H1 (cell line): ENCODE measurements at regions not wholly inside any gene's neighbourhood (a gene's known extent, or its start where the extent isn't known, plus 50 kb on each side); places are given as distances from the start of the nearest gene placed in this dataset.

Experiments used
- CTCF ChIA-PET: fragments of 300-600 bp; sonication (Branson Sonifier 250); formaldehyde crosslinking; loops from one replicate; lab custom pipeline; 2021; ENCODE audit not compliant: partially characterized antibody; lab: Charles Lee
- POLR2A ChIA-PET: fragments of 300-600 bp; sonication (Branson Sonifier 250); formaldehyde crosslinking; loops from one replicate; lab custom pipeline; 2021; ENCODE audit warnings: inconsistent platforms; ENCODE audit not compliant: partially characterized antibody; lab: Charles Lee
- DNase-seq, 2 experiments: peaks; one replicate each; pipeline versions ENCODE4 v3.0.0 to v3.0.0-alpha.2; 2010 to 2022; ENCODE audit warnings: low spot score in 2 of 2, low read depth in 1 of 2, mixed read lengths in 1 of 2
- FAIRE-seq: peaks from 2 replicates; lab custom pipeline; 2011; peaks lifted over from hg19 to GRCh38; lab: Jason Lieb, UNC
- H2AFZ ChIP-seq: 2 replicates; pipeline ENCODE4 v1.8.1; 2012; ENCODE audit warnings: low read length, inconsistent platforms
- H2AK5ac ChIP-seq: 2 replicates; pipeline ENCODE4 v1.6.1; 2013; ENCODE audit warnings: low read depth, low read length
- H2BK120ac ChIP-seq: replicated peaks from 2 replicates; pipeline ENCODE3; 2013; ENCODE audit warnings: low read depth, low read length, inconsistent platforms
- H2BK12ac ChIP-seq: 2 replicates; pipeline ENCODE4 v1.6.1; 2013; ENCODE audit warnings: low read depth, low read length
- H2BK15ac ChIP-seq: 2 replicates; pipeline ENCODE4 v1.6.1; 2013; ENCODE audit warnings: low read length
- H2BK20ac ChIP-seq: 2 replicates; pipeline ENCODE4 v1.6.1; 2013; ENCODE audit warnings: low read length
- H2BK5ac ChIP-seq: 2 replicates; pipeline ENCODE4 v1.6.1; 2013; ENCODE audit warnings: low read depth, low read length
- H3K14ac ChIP-seq: 2 replicates; pipeline ENCODE4 v1.6.1; 2013; ENCODE audit warnings: inconsistent platforms; ENCODE audit not compliant: insufficient read length
- H3K18ac ChIP-seq: 2 replicates; pipeline ENCODE4 v1.6.1; 2013; ENCODE audit warnings: low read length; ENCODE audit errors: extremely low read depth
- H3K23ac ChIP-seq: 2 replicates; pipeline ENCODE4 v1.6.1; 2013; ENCODE audit warnings: inconsistent platforms; ENCODE audit not compliant: insufficient read length
- H3K23me2 ChIP-seq: 2 replicates; pipeline ENCODE4 v1.6.1; 2013; ENCODE audit warnings: low read depth, low read length
- H3K27ac ChIP-seq: 2 replicates; pipeline ENCODE4 v1.6.1; 2011; ENCODE audit warnings: low read depth, low read length, inconsistent platforms
- H3K27me3 ChIP-seq, 4 experiments: replicated peaks in 1 of 4; 1 replicate in 1 of 4; 2 replicates in 3 of 4; pipeline versions ENCODE4 v1.6.1 to v1.8.1; 2011 to 2013; ENCODE audit warnings: low read length in 3 of 4, mild to moderate bottlenecking in 3 of 4, inconsistent platforms in 2 of 4, mixed read lengths in 2 of 4, moderate library complexity in 1 of 4; ENCODE audit not compliant: control insufficient read depth in 3 of 4, insufficient read depth in 3 of 4; ENCODE audit errors: extremely low read depth in 1 of 4
- H3K36me3 ChIP-seq, 4 experiments: 2 replicates each; pipeline versions ENCODE4 v1.6.1 to v1.8.1; 2011 to 2013; ENCODE audit warnings: mild to moderate bottlenecking in 4 of 4, low read length in 3 of 4, moderate library complexity in 2 of 4, control low read depth in 1 of 4, inconsistent platforms in 1 of 4; ENCODE audit not compliant: insufficient read depth in 4 of 4, control insufficient read depth in 2 of 4
- H3K4ac ChIP-seq: replicated peaks from 2 replicates; pipeline ENCODE3; 2013; ENCODE audit warnings: low read length, low read depth, mixed read lengths, inconsistent platforms; ENCODE audit not compliant: insufficient read length
- H3K4me1 ChIP-seq, 4 experiments: replicated peaks in 1 of 4; 1 replicate in 1 of 4; 2 replicates in 3 of 4; pipeline versions ENCODE4 v1.6.1 to v1.8.1; 2011 to 2013; ENCODE audit warnings: low read length in 3 of 4, inconsistent platforms in 2 of 4, mixed read lengths in 1 of 4; ENCODE audit not compliant: insufficient read depth in 4 of 4, control insufficient read depth in 3 of 4
- H3K4me2 ChIP-seq, 2 experiments: 2 replicates each; pipeline versions ENCODE4 v1.6.1 to v1.8.1; 2011 to 2013; ENCODE audit warnings: low read depth in 2 of 2, low read length in 2 of 2, control low read depth in 1 of 2, inconsistent platforms in 1 of 2, mild to moderate bottlenecking in 1 of 2; ENCODE audit not compliant: insufficient read depth in 1 of 2
- H3K4me3 ChIP-seq, 4 experiments: fragments of 200-600, 300-600 bp in 1 of 4; sonication (generic), shearing (Covaris generic), sonication (Bioruptor Twin) in 1 of 4; 2 replicates each; pipeline versions ENCODE4 v1.5.1 to v1.8.1; 2011 to 2016; ENCODE audit warnings: low read length in 4 of 4, low read depth in 3 of 4, control low read depth in 2 of 4, inconsistent platforms in 2 of 4, mild to moderate bottlenecking in 2 of 4, mixed read lengths in 1 of 4, moderate library complexity in 1 of 4; ENCODE audit not compliant: insufficient read depth in 2 of 4; ENCODE audit errors: extremely low read depth in 1 of 4
- H3K56ac ChIP-seq: replicated peaks from 2 replicates; pipeline ENCODE3; 2013; ENCODE audit warnings: low read depth, mild to moderate bottlenecking, mixed read lengths, low read length, inconsistent platforms; ENCODE audit not compliant: insufficient read length
- H3K79me1 ChIP-seq: 2 replicates; pipeline ENCODE4 v1.6.1; 2013; ENCODE audit warnings: low read depth, low read length, control low read depth
- H3K79me2 ChIP-seq, 2 experiments: 2 replicates each; pipeline versions ENCODE4 v1.6.1 to v1.8.1; 2012 to 2013; ENCODE audit warnings: low read length in 2 of 2, mild to moderate bottlenecking in 2 of 2, inconsistent platforms in 1 of 2; ENCODE audit not compliant: insufficient read depth in 2 of 2, control insufficient read depth in 1 of 2
- H3K9ac ChIP-seq, 4 experiments: replicated peaks in 1 of 4; 1 replicate in 1 of 4; 2 replicates in 3 of 4; pipeline versions ENCODE4 v1.6.1 to v1.8.1; 2011 to 2013; ENCODE audit warnings: low read depth in 3 of 4, low read length in 3 of 4, control low read depth in 2 of 4, mild to moderate bottlenecking in 2 of 4, moderate library complexity in 2 of 4, inconsistent platforms in 1 of 4; ENCODE audit errors: extremely low read depth in 1 of 4
- H3K9me3 ChIP-seq, 2 experiments: 2 replicates each; pipeline versions ENCODE4 v1.6.1 to v1.8.1; 2012 to 2013; ENCODE audit warnings: mild to moderate bottlenecking in 2 of 2, moderate library complexity in 2 of 2, control low read depth in 1 of 2, inconsistent platforms in 1 of 2, low read depth in 1 of 2, low read length in 1 of 2, mixed read lengths in 1 of 2; ENCODE audit not compliant: insufficient read depth in 2 of 2
- H4K20me1 ChIP-seq, 2 experiments: replicated peaks in 1 of 2; 2 replicates each; pipeline versions ENCODE3 to v1.8.1; 2011 to 2013; ENCODE audit warnings: inconsistent platforms in 2 of 2, low read length in 2 of 2, mild to moderate bottlenecking in 1 of 2; ENCODE audit not compliant: insufficient read depth in 2 of 2, control insufficient read depth in 1 of 2
- H4K5ac ChIP-seq: 2 replicates; pipeline ENCODE4 v1.6.1; 2013; ENCODE audit warnings: low read length, low read depth, mixed read lengths, inconsistent platforms; ENCODE audit not compliant: insufficient read length
- H4K8ac ChIP-seq: 2 replicates; pipeline ENCODE4 v1.8.0; 2013; ENCODE audit warnings: mild to moderate bottlenecking, moderate library complexity, low read length, inconsistent platforms; ENCODE audit not compliant: insufficient read depth; ENCODE audit errors: extremely low read depth
- H4K91ac ChIP-seq: replicated peaks from 2 replicates; pipeline ENCODE3; 2013; ENCODE audit warnings: low read length, mixed read lengths, inconsistent platforms; ENCODE audit not compliant: insufficient read length
- ATF2 ChIP-seq: IDR thresholded peaks from 2 replicates; pipeline ENCODE4 v1.6.1; 2012; ENCODE audit warnings: low read length, inconsistent platforms
- GTF2F1 ChIP-seq: IDR thresholded peaks from 2 replicates; pipeline ENCODE4 v1.6.1; 2012; ENCODE audit warnings: low read depth, low read length, improper control_type of control experiment, borderline replicate concordance
- JUND ChIP-seq: IDR thresholded peaks from 2 replicates; pipeline ENCODE4 v1.6.1; 2011; ENCODE audit warnings: mild to moderate bottlenecking, improper control_type of control experiment, low read length
- KDM1A ChIP-seq: fragments of 200-600, 300-600 bp; sonication (generic); IDR thresholded peaks from 2 replicates; pipeline ENCODE4 v1.7.1; 2016; ENCODE audit warnings: mild to moderate bottlenecking, low read length, borderline replicate concordance
- KDM4A ChIP-seq: IDR thresholded peaks from one replicate; pipeline ENCODE4 v1.7.1; 2012; ENCODE audit warnings: low read depth, mild to moderate bottlenecking, moderate library complexity, low read length, inconsistent platforms; ENCODE audit not compliant: severe bottlenecking
- RBBP5 ChIP-seq: IDR thresholded peaks from 2 replicates; pipeline ENCODE4 v1.7.1; 2012; ENCODE audit warnings: low read depth, mild to moderate bottlenecking, inconsistent platforms, low read length, moderate library complexity, borderline replicate concordance
- TAF1 ChIP-seq: IDR thresholded peaks from 2 replicates; pipeline ENCODE4 v1.6.1; 2011; ENCODE audit warnings: mild to moderate bottlenecking, low read depth, low read length
- WGBS, 2 experiments: shearing (Covaris generic) in 1 of 2; methylation state at CpG; one replicate each; pipeline versions ENCODE4 v1.1.6 to v1.1.7; 2013 to 2015; ENCODE audit warnings: low lambda C conversion rate in 2 of 2, mixed read lengths in 2 of 2, inconsistent platforms in 1 of 2, low coverage in 1 of 2, missing lambda C conversion rate in 1 of 2; ENCODE audit not compliant: insufficient replicate concordance in 2 of 2, insufficient coverage in 1 of 2, insufficient read length in 1 of 2; ENCODE audit errors: extremely low coverage in 1 of 2, missing lambda C conversion rate in 1 of 2; 5-methylcytosine and 5-hydroxymethylcytosine counted together
- TF ChIP-seq, protein P1 (sequence below): IDR thresholded peaks from 2 replicates; pipeline ENCODE4 v1.6.1; 2011; ENCODE audit warnings: low read length, improper control_type of control experiment

GRCh38 chr3:34724916-34725499 is 914.3 kb upstream of the ARPP21 start:
- H2BK20ac ChIP-seq = no peak overlapping the region
- no peaks in the 10 kb centered on the region for H4K20me1 ChIP-seq
- no peak overlapping the region; the same call in 1 of the 2 replicates for H2AFZ ChIP-seq
- no peak overlapping the region for H2BK120ac ChIP-seq
- H3K23me2 ChIP-seq = no peaks in the 10 kb centered on the region
- ChIA-PET POLR2A (no interaction called here), CTCF (no interaction called here)
- H2BK12ac ChIP-seq = no peak overlapping the region
- H4K91ac ChIP-seq = no peak overlapping the region
- H2BK5ac ChIP-seq = no peak overlapping the region
- no peak overlapping the region for H3K56ac ChIP-seq
- no peak overlapping the region for H3K4me2 ChIP-seq
- no peak overlapping the region for H3K27ac ChIP-seq
- DNase-seq = no peak
- H4K5ac ChIP-seq = no peak overlapping the region
- no peak overlapping the region for H3K4me3 ChIP-seq
- no peak overlapping the region for H3K9ac ChIP-seq
- H3K4ac ChIP-seq = no peak overlapping the region
- 85% methylated on average over 3 of the region's 3 CpGs; no CpG with 5 or more reads in 1 of the 2 experiments for WGBS, 2 experiments
- H2BK15ac ChIP-seq = no peak overlapping the region
- no peak overlapping the region for H2AK5ac ChIP-seq
- H3K9me3 ChIP-seq = no peaks in the 10 kb centered on the region
- FAIRE-seq = no peak
- no peaks in the 10 kb centered on the region for H3K36me3 ChIP-seq
- H3K23ac ChIP-seq = no peak overlapping the region
- H3K27me3 ChIP-seq = no peaks in the 10 kb centered on the region
- H4K8ac ChIP-seq = no peak overlapping the region
- no peaks in the 10 kb centered on the region for H3K79me2 ChIP-seq
- H3K4me1 ChIP-seq = no peaks in the 10 kb centered on the region
- no peak overlapping the region for H3K14ac ChIP-seq
- H3K79me1 ChIP-seq = no peaks in the 10 kb centered on the region
- H3K18ac ChIP-seq = no peak overlapping the region
- TF ChIP-seq, protein P1, sequence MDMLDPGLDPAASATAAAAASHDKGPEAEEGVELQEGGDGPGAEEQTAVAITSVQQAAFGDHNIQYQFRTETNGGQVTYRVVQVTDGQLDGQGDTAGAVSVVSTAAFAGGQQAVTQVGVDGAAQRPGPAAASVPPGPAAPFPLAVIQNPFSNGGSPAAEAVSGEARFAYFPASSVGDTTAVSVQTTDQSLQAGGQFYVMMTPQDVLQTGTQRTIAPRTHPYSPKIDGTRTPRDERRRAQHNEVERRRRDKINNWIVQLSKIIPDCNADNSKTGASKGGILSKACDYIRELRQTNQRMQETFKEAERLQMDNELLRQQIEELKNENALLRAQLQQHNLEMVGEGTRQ = no peak
- TF ChIP-seq GTF2F1 = no peak
- TF ChIP-seq KDM4A = no peak
- no peak for TF ChIP-seq JUND
- TF ChIP-seq TAF1 = no peak
- TF ChIP-seq ATF2 = no peak
- no peak for TF ChIP-seq KDM1A
- no peak for TF ChIP-seq RBBP5
